ENCODE measurements at regions not wholly inside any gene's neighbourhood (a gene's known extent, or its start where the extent isn't known, plus 50 kb on each side); places are given as distances from the start of the nearest gene placed in this dataset.

GRCh38 chr3:139095803-139096466, 51.2 kb upstream of the PRR23C start:
- Histone ChIP-seq H3K36me3 (ENCODE audit: low read depth) (no peaks in the 10 kb centered on the region), H3K9me3 (ENCODE audit: severe bottlenecking) (no peaks in the 10 kb centered on the region), H3K4me3 (ENCODE audit: severe bottlenecking) (no peak overlapping the region), H3K4me1 (ENCODE audit: insufficient read depth, poor library complexity, severe bottlenecking) (no peaks in the 10 kb centered on the region), H3K27ac (ENCODE audit: poor library complexity, severe bottlenecking) (no peak overlapping the region), H3K27me3 (ENCODE audit: insufficient read depth, poor library complexity, severe bottlenecking) (no peaks in the 10 kb centered on the region)
- no peak for TF ChIP-seq CTCF (IDR thresholded peaks at IDR 0.05; ENCODE audit: poor library complexity, severe bottlenecking)
- ATAC-seq (ENCODE audit: low read depth) (no peak), DNase-seq (ENCODE audit: low spot score) (no peak)

DNA sequence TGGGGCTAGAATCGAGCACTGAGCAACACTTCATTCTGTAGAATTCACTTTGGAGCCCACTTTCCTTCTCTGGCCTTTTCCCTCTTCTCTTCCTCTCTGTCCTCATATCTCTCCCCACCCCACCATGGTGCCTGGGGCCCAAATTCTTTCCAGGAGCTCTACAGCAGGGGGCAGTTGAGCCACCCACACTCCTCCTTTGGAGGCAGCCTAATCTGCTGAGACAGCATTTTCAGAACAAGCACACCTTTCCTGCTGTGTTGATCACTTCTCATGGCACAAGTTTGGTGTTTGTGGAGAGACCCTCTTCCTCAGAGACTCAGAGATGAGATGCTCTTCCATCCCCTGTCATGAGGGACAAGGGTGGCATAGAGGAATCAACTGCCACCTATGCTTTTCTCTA, 52.0 kb upstream of the PRR23C start:
- Histone ChIP-seq H3K27ac (ENCODE audit: poor library complexity, severe bottlenecking) (no peak overlapping the region), H3K27me3 (ENCODE audit: insufficient read depth, poor library complexity, severe bottlenecking) (no peaks in the 10 kb centered on the region), H3K36me3 (ENCODE audit: low read depth) (no peaks in the 10 kb centered on the region), H3K4me1 (ENCODE audit: insufficient read depth, poor library complexity, severe bottlenecking) (no peaks in the 10 kb centered on the region), H3K9me3 (ENCODE audit: severe bottlenecking) (no peaks in the 10 kb centered on the region), H3K4me3 (ENCODE audit: severe bottlenecking) (no peak overlapping the region)
- no peak for ATAC-seq (ENCODE audit: low read depth)
- no peak for TF ChIP-seq CTCF (IDR thresholded peaks at IDR 0.05; ENCODE audit: poor library complexity, severe bottlenecking)
- no peak for DNase-seq (ENCODE audit: low spot score)

GRCh38 chr3:139098391-139098790, 53.7 kb upstream of the PRR23C start:
- Histone ChIP-seq H3K4me3 (ENCODE audit: severe bottlenecking) (no peak overlapping the region), H3K4me1 (ENCODE audit: insufficient read depth, poor library complexity, severe bottlenecking) (no peaks in the 10 kb centered on the region), H3K9me3 (ENCODE audit: severe bottlenecking) (no peaks in the 10 kb centered on the region), H3K36me3 (ENCODE audit: low read depth) (no peaks in the 10 kb centered on the region), H3K27ac (ENCODE audit: poor library complexity, severe bottlenecking) (no peak overlapping the region), H3K27me3 (ENCODE audit: insufficient read depth, poor library complexity, severe bottlenecking) (no peaks in the 10 kb centered on the region)
- no peak for TF ChIP-seq CTCF (IDR thresholded peaks at IDR 0.05; ENCODE audit: poor library complexity, severe bottlenecking)
- ATAC-seq (ENCODE audit: low read depth) (no peak), DNase-seq (ENCODE audit: low spot score) (no peak)

GRCh38 chr3:139099968-139100817, 55.5 kb upstream of the PRR23C start:
- TF ChIP-seq CTCF (IDR thresholded peaks at IDR 0.05; ENCODE audit: poor library complexity, severe bottlenecking), result no peak
- ATAC-seq (ENCODE audit: low read depth), result no peak
- Histone ChIP-seq H3K36me3 (ENCODE audit: low read depth) (no peaks in the 10 kb centered on the region), H3K4me1 (ENCODE audit: insufficient read depth, poor library complexity, severe bottlenecking) (no peaks in the 10 kb centered on the region), H3K9me3 (ENCODE audit: severe bottlenecking) (no peaks in the 10 kb centered on the region), H3K27me3 (ENCODE audit: insufficient read depth, poor library complexity, severe bottlenecking) (no peaks in the 10 kb centered on the region), H3K27ac (ENCODE audit: poor library complexity, severe bottlenecking) (no peak overlapping the region), H3K4me3 (ENCODE audit: severe bottlenecking) (no peak overlapping the region)
- no peak for DNase-seq (ENCODE audit: low spot score)

DNA sequence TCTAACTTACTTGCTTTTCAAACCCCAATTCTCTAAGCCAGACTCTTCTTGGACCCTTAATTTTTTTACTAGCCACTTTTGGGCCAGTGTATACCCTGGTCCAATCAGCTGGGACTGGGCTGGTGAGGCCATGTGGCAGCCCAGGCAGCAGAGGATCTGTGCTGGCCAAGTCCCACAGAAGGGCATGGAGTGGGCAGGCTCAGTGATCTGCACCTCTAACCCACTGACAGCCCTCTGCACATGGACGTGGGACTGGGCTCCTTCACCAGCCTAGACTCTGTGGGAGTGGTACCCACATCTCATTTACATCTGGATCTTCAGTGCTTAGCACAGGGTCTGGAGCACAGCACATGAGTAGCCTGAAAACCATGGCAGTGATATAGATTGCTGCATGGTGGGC, 56.1 kb upstream of the PRR23C start:
- DNase-seq (ENCODE audit: low spot score), result no peak
- Histone ChIP-seq H3K4me1 (ENCODE audit: insufficient read depth, poor library complexity, severe bottlenecking) (no peaks in the 10 kb centered on the region), H3K36me3 (ENCODE audit: low read depth) (no peaks in the 10 kb centered on the region), H3K27me3 (ENCODE audit: insufficient read depth, poor library complexity, severe bottlenecking) (no peaks in the 10 kb centered on the region), H3K9me3 (ENCODE audit: severe bottlenecking) (no peaks in the 10 kb centered on the region), H3K27ac (ENCODE audit: poor library complexity, severe bottlenecking) (no peak overlapping the region), H3K4me3 (ENCODE audit: severe bottlenecking) (no peak overlapping the region)
- TF ChIP-seq CTCF (IDR thresholded peaks at IDR 0.05; ENCODE audit: poor library complexity, severe bottlenecking), result no peak
- ATAC-seq (ENCODE audit: low read depth), result no peak
